HEK293 (cell line): ENCODE measurements at regions not wholly inside any gene's neighbourhood (a gene's known extent, or its start where the extent isn't known, plus 50 kb on each side); places are given as distances from the start of the nearest gene placed in this dataset.

ENCODE experiments used
- CTCF ChIA-PET: fragments of 350-600 bp; formaldehyde crosslinking; extraction: SDS; loops from one replicate; lab custom pipeline; 2021; ENCODE audit warnings: antibody characterized with exemption; lab: Yijun Ruan, JAX
- POLR2A ChIA-PET: fragments of 300-600 bp; formaldehyde crosslinking; extraction: SDS; loops from one replicate; lab custom pipeline; 2020; ENCODE audit warnings: antibody characterized with exemption, inconsistent platforms; lab: Yijun Ruan, JAX
- H3K27ac ChIP-seq: fragments of 200-500 bp; sonication (Bioruptor generic); 2 replicates; pipeline ENCODE4 v1.5.1; 2014; ENCODE audit warnings: low read depth, low read length, control low read depth, inconsistent platforms; ENCODE audit errors: extremely low read depth
- H3K36me3 ChIP-seq, 2 experiments: fragments of 200-500 bp in 1 of 2; sonication (Bioruptor generic) in 1 of 2; 1 replicate in 1 of 2; 2 replicates in 1 of 2; pipeline ENCODE4 v1.5.1; 2014 to 2017; ENCODE audit warnings: inconsistent platforms in 2 of 2, low read length in 2 of 2; ENCODE audit not compliant: control insufficient read depth in 2 of 2, insufficient read depth in 1 of 2
- H3K4me1 ChIP-seq: fragments of 200-500 bp; sonication (Bioruptor generic); 2 replicates; pipeline ENCODE4 v1.5.1; 2014; ENCODE audit warnings: mild to moderate bottlenecking, low read length, inconsistent platforms; ENCODE audit not compliant: control insufficient read depth, insufficient read depth
- H3K4me3 ChIP-seq: 2 replicates; pipeline ENCODE4 v1.5.1; 2011; ENCODE audit warnings: low read depth, mild to moderate bottlenecking, control low read depth, low read length, moderate library complexity
- H3K9me3 ChIP-seq: fragments of 200-500 bp; sonication (Bioruptor generic); 2 replicates; pipeline ENCODE4 v1.5.1; 2014; ENCODE audit warnings: low read depth, low read length, inconsistent platforms; ENCODE audit not compliant: control insufficient read depth, insufficient read depth
- ATF2 ChIP-seq: fragments of 450-650 bp; formaldehyde crosslinking; IDR thresholded peaks from 2 replicates; pipeline ENCODE4 v1.5.1; 2016; ENCODE audit warnings: missing biosample characterization, missing genetic modification characterization, low read depth
- BCL11A ChIP-seq: fragments of 450-650 bp; formaldehyde crosslinking; IDR thresholded peaks from 2 replicates; pipeline ENCODE4 v1.5.1; 2016; ENCODE audit warnings: low read depth, missing biosample characterization, missing genetic modification characterization
- MYNN ChIP-seq: fragments of 450-650 bp; formaldehyde crosslinking; IDR thresholded peaks from 2 replicates; pipeline ENCODE4 v1.5.1; 2016; ENCODE audit warnings: missing biosample characterization, missing genetic modification characterization, borderline replicate concordance
- PBX3 ChIP-seq: sonication (generic); formaldehyde crosslinking; IDR thresholded peaks from 2 replicates; pipeline ENCODE4 v1.8.1; 2022; ENCODE audit warnings: mild to moderate bottlenecking, moderate library complexity, missing genetic modification reagents
- PRDM1 ChIP-seq: fragments of 450-650 bp; formaldehyde crosslinking; IDR thresholded peaks from 2 replicates; pipeline ENCODE4; 2016; ENCODE audit warnings: missing biosample characterization, missing genetic modification characterization
- SCRT1 ChIP-seq: fragments of 450-650 bp; formaldehyde crosslinking; IDR thresholded peaks from 2 replicates; pipeline ENCODE4 v1.5.1; 2016; ENCODE audit warnings: missing biosample characterization, missing genetic modification characterization, borderline replicate concordance
- SP3 ChIP-seq: fragments of 450-650 bp; formaldehyde crosslinking; IDR thresholded peaks from 2 replicates; pipeline ENCODE4 v1.5.1; 2016; ENCODE audit warnings: missing biosample characterization, missing genetic modification characterization
- TRIM28 ChIP-seq: IDR thresholded peaks from 2 replicates; pipeline ENCODE4 v1.6.1; 2011; ENCODE audit warnings: low read length, control low read depth, borderline replicate concordance
- ZBTB1 ChIP-seq: fragments of 450-650 bp; formaldehyde crosslinking; IDR thresholded peaks from 2 replicates; pipeline ENCODE4 v1.5.1; 2016; ENCODE audit warnings: missing biosample characterization, missing genetic modification characterization
- ZFP37 ChIP-seq: fragments of 450-650 bp; formaldehyde crosslinking; IDR thresholded peaks from 2 replicates; pipeline ENCODE4 v1.5.1; 2016; ENCODE audit warnings: missing biosample characterization, missing genetic modification characterization
- ZNF10 ChIP-seq: fragments of 450-650 bp; formaldehyde crosslinking; IDR thresholded peaks from 2 replicates; pipeline ENCODE4 v1.5.1; 2017; ENCODE audit warnings: missing biosample characterization, missing genetic modification characterization
- ZNF26 ChIP-seq: fragments of 450-650 bp; formaldehyde crosslinking; IDR thresholded peaks from 2 replicates; pipeline ENCODE4 v1.5.1; 2016; ENCODE audit warnings: missing biosample characterization, missing genetic modification characterization
- ZNF335 ChIP-seq: fragments of 450-650 bp; formaldehyde crosslinking; conservative IDR thresholded peaks from 2 replicates; pipeline ENCODE4 v1.5.1; 2016; ENCODE audit warnings: missing biosample characterization, missing genetic modification characterization
- ZNF473 ChIP-seq: fragments of 450-650 bp; formaldehyde crosslinking; IDR thresholded peaks from 2 replicates; pipeline ENCODE4 v1.5.1; 2017; ENCODE audit warnings: missing biosample characterization, missing genetic modification characterization
- ZNF48 ChIP-seq: fragments of 450-650 bp; formaldehyde crosslinking; IDR thresholded peaks from 2 replicates; pipeline ENCODE4 v1.5.1; 2016; ENCODE audit warnings: missing biosample characterization, missing genetic modification characterization
- ZNF510 ChIP-seq: fragments of 450-650 bp; formaldehyde crosslinking; IDR thresholded peaks from 2 replicates; pipeline ENCODE4 v1.5.1; 2018; ENCODE audit warnings: mild to moderate bottlenecking, missing genetic modification characterization, missing biosample characterization; ENCODE audit not compliant: insufficient replicate concordance
- ZNF664 ChIP-seq: fragments of 450-650 bp; formaldehyde crosslinking; IDR thresholded peaks from 2 replicates; pipeline ENCODE4 v1.5.1; 2016; ENCODE audit warnings: missing biosample characterization, missing genetic modification characterization
- ZNF692 ChIP-seq: fragments of 450-650 bp; formaldehyde crosslinking; IDR thresholded peaks from 2 replicates; pipeline ENCODE4 v1.5.1; 2016; ENCODE audit warnings: missing biosample characterization, missing genetic modification characterization
- ZNF704 ChIP-seq: fragments of 450-650 bp; formaldehyde crosslinking; IDR thresholded peaks from 2 replicates; pipeline ENCODE4 v1.5.1; 2016; ENCODE audit warnings: missing biosample characterization, missing genetic modification characterization
- ZSCAN16 ChIP-seq: fragments of 450-650 bp; formaldehyde crosslinking; IDR thresholded peaks from 2 replicates; pipeline ENCODE4 v1.5.1; 2016; ENCODE audit warnings: missing biosample characterization, missing genetic modification characterization

- H3K27ac ChIP-seq = no peak overlapping the region
- H3K4me3 ChIP-seq = no peak overlapping the region
- POLR2A ChIA-PET = no interaction called here
- H3K36me3 ChIP-seq = no peaks in the 10 kb centered on the region
- TF ChIP-seq MYNN (no peak), ZNF335 (no peak), PRDM1 (tag by site-specific recombination) (no peak), ATF2 (tag by site-specific recombination) (no peak), ZSCAN16 (tag by site-specific recombination) (no peak), ZNF10 (no peak), ZNF48 (tag by site-specific recombination) (no peak), ZNF26 (tag by site-specific recombination) (no peak), ZNF510 (tag by site-specific recombination) (no peak), PBX3 (CRISPR knock-in tag) (no peak), TRIM28 (no peak), ZBTB1 (no peak), ZNF664 (tag by site-specific recombination) (no peak), ZNF473 (no peak), ZFP37 (tag by site-specific recombination) (no peak), SCRT1 (tag by site-specific recombination) (no peak), ZNF692 (no peak), BCL11A (tag by site-specific recombination) (no peak), ZNF704 (no peak), SP3 (no peak)
- no peaks in the 10 kb centered on the region; the same call in 1 of the 2 replicates for H3K4me1 ChIP-seq
- H3K9me3 ChIP-seq = no peaks in the 10 kb centered on the region
- CTCF ChIA-PET = no interaction called here
Measured at GRCh38 chr11:123373754-123374621, 56.1 kb upstream of the GRAMD1B start.
